ENCODE measurements at regions not wholly inside any gene's neighbourhood (a gene's known extent, or its start where the extent isn't known, plus 50 kb on each side); places are given as distances from the start of the nearest gene placed in this dataset.

GRCh38 chr18:25599443-25599842 is 247.5 kb upstream of the ZNF521 start:
- TF ChIP-seq CTCF (IDR thresholded peaks at IDR 0.05; ENCODE audit: low read depth, low read length) (no peak), EZH2phosphoT487 (IDR thresholded peaks at IDR 0.05; ENCODE audit: low read depth) (no peak)

Measured in OCI-LY3 (cell line).